ENCODE measurements at regions not wholly inside any gene's neighbourhood (a gene's known extent, or its start where the extent isn't known, plus 50 kb on each side); places are given as distances from the start of the nearest gene placed in this dataset.

DNA sequence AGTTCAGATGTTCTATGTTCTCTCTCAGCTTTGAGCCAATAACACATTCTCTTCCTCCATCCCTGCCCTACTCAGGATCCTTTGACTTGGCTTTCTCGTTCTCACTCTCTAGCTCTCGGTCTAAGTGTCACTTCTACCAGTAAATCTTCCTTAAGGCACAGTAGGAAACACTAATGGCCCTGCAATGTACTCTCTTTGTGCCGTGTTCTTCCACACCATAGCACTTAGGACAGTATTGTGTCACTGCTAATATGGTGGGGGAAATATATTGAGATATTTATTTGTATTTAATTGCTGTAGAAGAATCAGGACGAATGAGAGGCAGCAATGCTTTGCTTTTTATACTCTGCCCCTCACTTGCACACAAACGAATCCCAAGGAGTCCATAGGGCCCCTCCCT is 493.1 kb downstream of the SHISA9 start:
- no peak for DNase-seq (ENCODE audit: low spot score)

DNA sequence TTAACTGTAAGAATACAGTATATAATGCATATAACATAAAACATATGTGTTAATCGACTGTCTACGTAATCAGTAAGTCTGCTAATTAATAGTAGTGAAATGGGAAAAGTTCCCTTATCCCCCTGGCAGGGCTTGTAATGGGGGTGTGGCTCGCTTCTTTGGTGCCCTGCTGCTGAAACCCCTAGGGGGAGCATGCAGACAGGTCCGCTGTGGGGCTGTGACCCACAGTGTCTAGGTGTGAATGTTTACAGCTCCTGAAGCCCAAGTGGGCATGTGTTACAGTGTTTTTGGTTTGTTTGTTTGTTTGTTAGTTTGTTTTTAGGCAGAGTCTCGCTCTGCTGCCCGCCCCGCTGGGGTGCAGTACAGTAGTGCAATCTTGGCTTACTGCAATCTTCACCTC is 495.7 kb downstream of the SHISA9 start:
- no peak for DNase-seq (ENCODE audit: low spot score)

DNA sequence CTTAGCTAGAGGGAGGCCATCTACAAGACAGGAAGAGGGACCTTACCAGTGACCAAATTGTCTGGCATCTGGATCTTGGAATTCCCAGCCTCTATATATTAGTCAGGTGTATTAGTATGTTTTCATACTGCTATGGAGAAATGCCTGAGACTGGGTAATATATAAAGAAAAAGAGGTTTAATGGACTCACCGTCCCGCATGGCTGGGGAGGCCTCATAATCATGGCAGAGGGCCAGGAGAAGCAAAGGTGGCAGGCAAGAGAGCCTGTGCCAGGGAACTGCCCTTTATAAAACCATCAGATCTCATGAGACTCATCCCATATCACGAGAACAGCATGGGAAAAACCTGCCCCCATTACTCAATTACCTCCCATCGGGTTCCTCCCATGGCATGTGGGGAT is 500.2 kb downstream of the SHISA9 start:
- DNase-seq (ENCODE audit: low spot score), result no peak

DNA sequence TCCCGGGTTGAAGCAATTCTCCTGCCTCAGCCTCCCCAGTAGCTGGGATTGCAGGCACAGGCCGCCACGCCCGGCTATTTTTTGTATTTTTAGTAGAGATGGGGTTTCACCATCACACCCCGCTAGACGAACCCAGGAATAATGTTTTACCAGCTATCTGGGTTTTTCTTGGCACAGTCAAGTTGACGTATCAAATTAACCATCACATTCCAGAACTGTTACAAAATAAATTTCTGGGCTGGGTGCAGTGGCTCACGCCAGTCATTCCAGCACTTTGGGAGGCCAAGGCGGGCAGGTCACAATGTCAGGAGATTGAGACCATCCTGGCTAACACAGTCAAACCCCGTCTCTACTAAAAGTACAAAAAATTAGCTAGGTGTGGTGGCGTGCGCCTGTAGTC is 501.2 kb downstream of the SHISA9 start:
- DNase-seq (ENCODE audit: low spot score), result no peak

DNA sequence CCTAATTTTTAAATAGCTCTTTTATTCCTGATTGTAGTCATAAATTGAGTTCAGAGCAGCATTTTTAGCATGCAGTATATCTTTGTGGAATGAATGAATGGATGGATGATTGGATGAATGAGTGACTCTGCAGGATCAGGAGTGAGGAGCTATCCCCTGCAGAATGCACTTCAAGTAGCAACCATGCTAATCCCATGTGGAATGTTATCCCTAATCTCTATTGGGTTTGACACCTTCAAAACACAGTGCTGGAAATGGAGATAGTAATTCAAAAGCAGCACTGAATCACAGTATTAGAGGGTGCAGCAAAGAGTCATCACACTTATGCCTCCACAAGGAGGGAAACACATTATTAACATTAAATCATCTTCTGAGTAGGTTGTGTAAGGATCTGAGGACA is 501.9 kb downstream of the SHISA9 start:
- no peak for DNase-seq (ENCODE audit: low spot score)

DNA sequence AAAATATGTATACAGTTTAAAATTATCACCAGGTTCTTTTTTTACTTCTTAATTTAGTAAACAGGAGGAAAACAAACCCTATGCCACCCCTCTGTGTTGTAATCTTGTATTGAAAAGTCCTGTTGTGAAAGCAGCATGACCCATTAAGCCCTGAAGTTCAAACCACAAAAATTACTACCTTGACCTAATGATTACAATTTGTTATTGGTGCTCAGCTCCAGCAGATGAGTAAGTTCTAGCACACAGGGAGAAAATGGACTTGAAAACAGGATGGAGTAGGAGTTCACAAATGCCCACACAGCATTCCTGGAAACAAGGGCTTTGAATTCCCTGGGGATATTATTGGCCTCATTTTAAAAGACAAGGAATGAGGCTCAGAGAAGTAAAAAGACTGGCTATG is 505.8 kb upstream of the ERCC4 start:
- DNase-seq (ENCODE audit: low spot score), result no peak

DNA sequence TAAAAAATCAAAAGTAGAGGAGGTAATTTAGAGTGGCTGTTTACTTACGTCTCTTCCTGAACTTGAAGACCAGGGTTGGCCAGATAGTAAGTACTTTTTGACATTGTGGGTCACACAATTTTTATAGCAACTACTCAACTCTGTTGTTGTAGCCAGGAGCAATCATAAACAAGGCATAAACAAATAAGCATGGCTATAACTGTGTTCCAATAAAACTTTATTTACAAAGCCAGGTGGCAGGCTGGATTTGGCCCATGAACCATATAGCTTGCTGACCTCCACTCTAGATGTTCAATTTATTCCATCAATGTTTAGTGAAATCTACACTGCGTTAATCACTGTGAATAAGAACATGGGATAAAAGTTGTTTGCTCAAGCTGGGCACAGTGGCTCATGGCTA is 500.4 kb upstream of the ERCC4 start:
- no peak for DNase-seq (ENCODE audit: low spot score)

DNA sequence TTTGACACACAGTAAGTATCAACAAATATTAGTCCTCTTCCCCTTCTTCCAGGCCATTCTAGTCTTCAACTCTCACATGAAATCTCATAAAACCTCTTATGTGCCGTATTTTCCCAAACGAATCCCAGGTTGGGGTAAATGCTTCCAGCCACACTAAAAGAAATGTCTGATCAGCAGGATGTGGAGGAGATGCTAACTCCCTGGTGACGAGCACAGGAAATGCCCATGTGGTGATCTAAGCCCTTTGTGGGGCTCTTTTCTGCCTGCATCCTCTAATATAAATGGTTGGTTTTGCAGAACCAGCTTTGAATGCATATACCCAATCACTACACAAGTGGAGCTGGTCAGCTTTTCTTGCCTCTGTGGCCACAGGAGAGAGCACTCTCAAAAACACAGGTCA is 498.2 kb upstream of the ERCC4 start:
- DNase-seq (ENCODE audit: low spot score), result no peak

DNA sequence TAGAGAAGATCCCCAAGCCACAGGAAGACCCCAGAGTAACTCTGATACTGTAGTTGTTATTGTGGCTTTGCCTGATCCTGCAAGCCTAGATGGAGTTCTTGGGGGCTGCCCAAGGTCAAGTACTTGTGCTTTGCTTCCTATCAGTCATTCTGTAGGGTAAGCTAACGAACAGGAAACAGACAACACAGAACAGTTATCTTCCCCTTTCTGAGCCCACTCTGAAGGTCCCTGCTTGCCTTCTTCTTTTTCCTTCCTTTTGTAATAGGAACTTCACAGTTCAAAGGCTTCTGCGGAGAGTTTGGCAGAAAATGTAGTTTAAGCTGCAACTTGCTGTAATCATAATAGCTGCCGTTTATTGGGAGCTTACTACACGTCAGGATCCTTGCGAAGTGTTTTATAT is 494.1 kb upstream of the ERCC4 start:
- DNase-seq (ENCODE audit: low spot score), result no peak

DNA sequence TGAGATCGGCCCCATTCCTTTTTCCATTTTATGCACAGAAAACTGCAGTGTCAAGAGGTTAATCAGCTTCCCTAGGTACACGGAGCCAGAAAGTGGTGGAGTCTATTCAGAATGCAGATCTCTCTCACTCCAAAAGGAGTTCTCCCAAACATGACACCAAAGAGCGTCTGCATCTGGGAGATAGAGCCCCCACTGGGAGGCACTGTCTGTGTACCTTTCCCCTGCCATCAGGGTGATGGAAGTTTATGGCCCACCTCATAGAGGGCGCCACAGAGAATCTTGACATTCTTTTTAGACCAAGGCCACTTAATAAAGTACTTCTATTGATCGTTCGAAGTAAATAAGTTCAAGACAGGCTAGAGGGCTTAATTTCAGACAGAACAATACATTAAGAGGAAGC is 493.7 kb upstream of the ERCC4 start:
- DNase-seq (ENCODE audit: low spot score), result no peak

DNA sequence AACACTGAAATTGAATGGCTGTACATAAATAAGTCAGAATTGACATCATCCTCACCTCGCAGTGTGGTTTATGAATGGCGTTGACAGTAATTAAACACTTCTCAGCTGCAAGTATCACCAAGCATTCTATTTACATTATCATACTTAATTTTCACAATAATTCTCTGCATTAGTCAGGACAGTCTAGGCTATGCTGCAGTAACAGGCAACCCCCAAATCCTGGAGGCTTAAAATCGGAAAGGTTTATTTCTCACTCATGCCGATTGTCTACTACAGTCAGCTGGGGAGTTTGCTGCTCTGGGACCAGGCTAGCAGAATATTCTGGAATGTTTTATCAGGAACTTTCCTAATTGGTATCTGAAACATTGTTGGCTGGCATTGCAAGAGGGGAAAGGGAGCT is 493.2 kb upstream of the ERCC4 start:
- no peak for DNase-seq (ENCODE audit: low spot score)

DNA sequence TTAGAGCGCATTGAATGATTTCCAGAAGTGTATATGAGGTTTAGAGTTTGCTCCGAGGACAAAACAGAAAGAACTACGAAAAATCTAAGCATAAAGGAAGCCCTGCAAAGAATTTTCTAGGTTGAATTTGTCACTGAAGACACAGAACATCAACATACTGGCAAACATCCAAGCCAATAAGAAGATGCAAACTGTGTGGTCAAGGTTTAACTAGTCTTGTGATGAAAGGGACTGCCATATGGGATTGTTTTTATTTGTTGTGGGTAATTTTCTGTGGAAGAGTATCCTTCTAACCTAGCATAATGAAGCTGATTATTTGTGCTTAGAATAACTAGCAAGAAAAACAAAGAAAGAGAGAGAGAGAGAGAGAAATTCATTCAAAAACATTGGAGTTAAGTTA is 492.0 kb upstream of the ERCC4 start:
- DNase-seq (ENCODE audit: low spot score), result no peak

DNA sequence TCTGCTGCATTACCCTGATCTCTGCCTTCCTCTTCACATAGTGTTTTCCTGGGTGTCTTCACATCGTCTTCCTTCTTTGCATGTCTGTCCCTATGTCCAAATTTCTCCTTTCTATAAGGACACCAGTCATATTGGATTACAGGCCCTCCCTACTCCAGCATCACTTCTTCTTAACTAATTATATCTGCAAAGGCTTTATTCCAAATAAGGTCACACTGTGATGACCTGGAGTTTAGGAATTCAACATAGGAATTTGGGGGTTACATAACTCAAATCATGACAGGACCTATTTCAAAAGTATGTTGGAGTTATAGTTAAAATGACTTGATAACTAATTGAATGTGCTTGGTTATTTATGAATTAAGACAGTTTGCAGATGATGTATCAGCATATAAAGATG is 490.5 kb upstream of the ERCC4 start:
- no peak for DNase-seq (ENCODE audit: low spot score)

DNA sequence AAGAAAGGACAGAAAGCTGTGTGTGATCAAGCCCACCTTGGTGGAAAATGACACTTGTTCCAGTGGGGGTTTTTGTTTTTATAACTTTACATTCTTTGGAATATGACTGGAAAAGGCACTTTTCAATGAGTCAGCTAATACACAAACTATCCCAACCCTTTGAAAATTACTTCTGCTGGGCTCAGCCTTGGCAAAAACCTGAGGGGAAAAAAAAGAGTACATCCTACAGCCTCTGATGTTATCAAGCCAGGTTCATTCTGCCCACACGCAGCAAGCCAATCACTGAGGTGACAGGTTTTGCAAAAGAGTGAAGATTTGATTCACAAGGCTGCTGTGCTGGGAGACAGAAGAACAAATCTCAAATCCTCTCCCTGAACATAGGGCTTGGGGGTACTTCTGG is 484.5 kb upstream of the ERCC4 start:
- DNase-seq (ENCODE audit: low spot score), result no peak

DNA sequence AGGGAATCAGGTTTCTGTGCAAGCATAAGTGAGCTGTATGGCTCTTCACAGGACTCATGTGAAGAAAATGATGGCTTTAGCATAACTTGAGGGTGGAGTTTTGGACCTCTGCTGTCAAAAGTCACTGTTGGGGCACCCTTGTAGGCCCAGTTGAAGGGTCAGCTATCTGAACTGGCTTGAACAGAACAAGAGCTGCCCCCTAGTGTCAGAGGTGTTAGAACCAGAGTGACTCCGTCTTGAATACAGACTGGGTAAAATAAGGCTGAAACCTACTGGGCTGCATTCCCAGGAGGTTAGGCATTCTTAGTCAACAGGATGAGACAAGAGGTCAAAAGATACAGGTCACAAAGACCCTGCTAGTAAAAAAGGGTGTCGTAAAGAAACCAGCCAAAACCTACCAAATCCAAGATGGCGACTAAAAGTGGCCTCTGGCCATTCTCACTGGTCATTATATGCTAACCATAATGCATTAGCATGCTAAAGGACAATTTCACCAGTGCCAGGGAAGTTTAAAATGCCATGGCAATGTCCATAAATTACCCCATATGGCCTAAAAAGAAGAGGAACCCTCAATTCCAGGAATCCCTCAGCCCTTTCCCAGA is 484.0 kb upstream of the ERCC4 start:
- no peak for DNase-seq (ENCODE audit: low spot score)

DNA sequence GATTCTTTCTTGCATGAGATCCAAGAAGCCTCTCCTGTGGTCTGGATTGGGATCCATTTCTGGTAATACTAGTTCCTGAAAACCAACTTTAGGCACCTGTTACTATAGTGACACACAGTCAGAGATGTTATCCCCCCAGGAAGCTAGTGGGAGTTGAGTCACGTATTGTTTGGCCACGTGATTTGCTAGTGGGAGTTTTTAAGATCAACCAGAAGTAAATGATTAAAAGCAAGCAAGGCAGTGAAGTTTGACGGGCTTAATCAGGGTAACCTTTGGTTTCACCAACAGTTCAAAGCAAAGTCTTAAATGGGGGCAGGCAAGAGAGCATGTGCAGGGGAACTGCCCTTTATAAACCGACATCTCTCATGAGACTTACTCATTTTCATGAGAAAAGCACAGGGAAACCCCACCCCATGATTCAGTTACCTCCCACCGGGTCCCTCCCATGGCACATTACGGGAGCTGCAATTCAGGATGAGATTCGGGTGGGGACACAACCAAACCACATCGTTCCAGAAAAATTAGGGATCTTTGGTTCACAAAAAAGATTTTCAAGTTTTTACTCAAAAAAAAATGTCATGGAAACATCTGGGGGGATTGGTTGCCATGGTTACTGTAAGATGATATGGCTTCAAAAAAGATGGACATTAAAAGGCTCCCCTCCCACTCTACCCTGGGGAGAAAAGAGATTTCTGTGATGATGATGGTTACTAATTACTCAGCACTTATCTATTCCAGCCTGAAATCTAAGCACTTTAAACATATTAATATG is 483.1 kb upstream of the ERCC4 start:
- DNase-seq (ENCODE audit: low spot score), result no peak

DNA sequence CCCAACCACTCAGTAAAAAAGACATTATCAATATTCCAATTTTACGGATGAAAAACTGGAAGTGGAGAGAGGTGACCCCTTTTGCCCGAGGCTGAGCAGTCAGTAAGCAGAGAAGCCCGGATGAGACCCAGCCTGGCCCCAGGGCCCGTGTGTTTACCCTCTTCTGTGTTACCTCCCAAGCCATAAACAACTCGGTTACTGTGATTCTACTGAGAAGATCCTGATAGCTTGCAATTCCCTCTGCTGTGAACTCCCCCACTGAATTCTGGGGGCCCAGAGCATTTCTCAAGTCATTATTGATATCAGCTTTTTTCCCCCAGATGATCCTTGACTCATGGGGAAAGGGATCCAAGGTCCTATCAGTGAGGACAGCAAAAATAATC is 482.6 kb upstream of the ERCC4 start:
- DNase-seq (ENCODE audit: low spot score), result no peak

DNA sequence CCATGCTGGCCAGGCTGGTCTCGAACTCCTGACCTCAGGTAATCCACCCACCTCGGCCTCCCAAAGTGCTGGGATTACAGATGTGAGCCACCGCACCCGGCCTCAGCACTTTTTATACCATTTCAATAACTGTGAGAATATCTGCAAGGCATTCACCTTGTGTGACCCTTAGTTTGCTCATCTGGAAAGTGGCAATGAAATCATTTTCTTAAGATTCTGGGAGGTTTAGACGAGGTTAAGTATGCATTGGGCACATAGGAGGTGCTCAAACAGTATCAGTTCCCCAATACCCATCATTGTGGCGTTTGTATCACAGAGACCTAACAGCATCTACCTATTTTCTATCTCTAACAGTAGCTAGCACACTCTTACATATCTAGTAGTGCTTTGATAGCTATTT is 481.9 kb upstream of the ERCC4 start:
- no peak for DNase-seq (ENCODE audit: low spot score)

DNA sequence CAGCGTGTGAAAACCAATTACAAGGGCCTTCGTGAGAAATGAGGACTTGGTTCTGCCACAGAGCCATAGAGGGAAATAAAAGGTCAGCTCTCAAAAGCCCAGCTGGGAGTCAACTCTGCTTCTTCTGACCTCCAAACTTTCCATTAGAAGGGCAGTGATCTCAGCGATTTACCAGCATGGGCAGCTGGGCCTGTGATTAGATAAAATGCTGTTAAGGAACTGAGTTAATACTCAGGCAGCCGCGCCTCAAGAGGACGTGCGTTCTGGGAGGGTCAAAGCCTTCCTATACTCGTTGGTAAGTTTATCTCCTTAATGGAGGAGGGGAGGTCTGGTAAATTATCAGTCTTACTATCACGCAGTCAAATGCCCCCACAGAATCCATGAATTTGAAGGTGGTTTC is 480.2 kb upstream of the ERCC4 start:
- DNase-seq (ENCODE audit: low spot score), result no peak

DNA sequence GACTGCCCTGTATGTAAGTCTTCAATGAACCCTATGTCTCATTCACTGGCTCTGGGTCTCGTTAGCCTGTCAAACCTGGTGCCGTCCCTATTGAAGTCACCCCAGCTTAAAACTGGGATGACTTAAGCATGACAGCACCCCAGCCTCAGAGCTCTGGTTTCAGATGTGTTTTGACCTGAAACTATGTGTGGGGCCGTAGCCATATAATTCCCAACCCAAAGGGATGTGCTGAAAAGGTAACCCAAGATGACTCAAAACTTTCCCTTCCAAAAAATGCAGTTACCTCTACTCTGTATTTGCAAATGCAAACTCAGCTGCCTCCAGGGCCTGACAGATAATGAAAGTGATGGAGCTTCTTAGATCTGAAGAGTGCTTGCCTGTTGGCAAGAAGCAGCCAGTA is 478.3 kb upstream of the ERCC4 start:
- DNase-seq (ENCODE audit: low spot score), result no peak

DNA sequence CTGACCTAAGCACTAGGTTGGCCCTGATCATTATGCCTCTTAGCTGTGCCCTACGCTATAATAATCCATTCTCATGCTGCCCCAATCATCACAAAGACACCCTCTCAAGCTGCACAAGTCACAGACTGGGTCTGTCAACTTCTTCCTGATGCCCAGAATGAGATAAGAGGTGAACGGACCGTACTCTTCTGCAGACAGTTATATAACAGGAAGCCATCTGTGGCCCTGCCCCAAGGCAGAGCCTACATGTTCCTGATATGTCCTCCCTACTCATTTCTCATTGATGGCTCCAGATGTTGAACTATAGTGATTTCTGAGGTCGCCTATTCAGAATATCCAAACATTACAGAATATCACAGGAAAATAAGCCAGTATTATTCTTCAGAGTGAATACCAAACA is 471.6 kb upstream of the ERCC4 start:
- no peak for DNase-seq (ENCODE audit: low spot score)

DNA sequence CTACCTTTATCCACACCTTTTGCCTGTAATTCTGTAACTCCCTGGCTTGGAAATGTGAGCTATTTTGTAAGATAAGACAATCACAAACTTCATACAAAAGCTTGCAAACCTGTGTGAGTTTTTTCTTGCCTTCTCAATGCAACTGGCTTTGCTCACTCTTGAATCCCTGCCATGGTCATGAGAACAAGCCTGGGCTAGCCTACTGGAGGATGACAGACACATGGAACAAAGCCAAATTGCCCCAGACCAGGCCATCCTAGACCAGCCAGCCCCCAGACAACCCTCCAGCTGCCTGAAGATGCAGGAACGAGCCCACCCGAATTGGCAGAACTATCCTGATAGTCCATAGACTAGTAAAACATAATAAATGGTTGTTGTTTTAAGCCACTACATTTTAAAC is 466.6 kb upstream of the ERCC4 start:
- DNase-seq (ENCODE audit: low spot score), result no peak

DNA sequence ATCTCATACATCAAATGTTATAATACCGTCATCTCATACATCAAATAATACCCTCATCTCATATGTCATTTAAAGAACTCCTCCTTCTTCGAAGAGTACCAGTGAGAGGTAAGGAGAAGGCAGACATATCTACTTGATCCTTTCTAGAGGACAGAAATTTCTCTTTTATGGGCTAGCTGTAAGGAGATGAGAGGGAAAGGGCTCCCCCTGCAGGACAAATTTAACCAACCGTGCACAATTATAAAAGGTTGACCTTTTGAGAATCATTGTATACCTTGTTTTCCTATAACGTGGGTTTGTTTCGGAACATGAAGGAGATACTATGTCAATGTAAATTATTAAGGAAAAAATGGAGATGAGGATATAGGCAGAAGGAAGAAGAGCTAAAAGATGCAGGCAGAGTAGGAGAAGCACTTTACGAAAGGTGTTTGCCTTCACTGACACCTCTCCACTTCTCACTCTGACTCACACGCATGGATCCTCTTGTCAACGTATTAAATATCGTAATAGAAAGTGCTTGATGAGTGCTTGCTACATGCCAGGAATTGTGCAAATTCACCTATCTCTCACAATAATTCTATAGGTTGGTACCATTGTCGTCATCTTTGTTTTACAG is 465.9 kb upstream of the ERCC4 start:
- DNase-seq (ENCODE audit: low spot score), result no peak

DNA sequence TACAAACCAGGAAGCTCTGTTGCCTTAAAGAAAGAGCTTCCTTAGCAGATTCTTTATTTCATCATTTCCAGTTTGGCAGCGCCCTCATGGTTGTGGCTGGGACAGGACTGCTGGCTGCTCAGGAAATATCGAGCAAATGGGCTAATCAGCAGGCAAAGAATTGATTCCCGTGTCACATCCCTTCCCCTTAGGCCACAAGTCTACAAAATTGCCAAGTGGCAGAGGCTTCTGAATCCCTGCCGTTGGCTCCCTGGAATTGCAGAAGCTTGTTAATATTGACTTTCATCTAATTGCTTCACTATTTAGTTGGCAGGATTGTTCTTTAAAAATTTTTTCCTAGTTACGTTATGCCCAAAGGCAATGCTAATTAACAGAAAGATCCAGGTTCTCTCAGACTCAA is 456.3 kb upstream of the ERCC4 start:
- no peak for DNase-seq (ENCODE audit: low spot score)
